ENCODE measurements at regions not wholly inside any gene's neighbourhood (a gene's known extent, or its start where the extent isn't known, plus 50 kb on each side); places are given as distances from the start of the nearest gene placed in this dataset.

DNA sequence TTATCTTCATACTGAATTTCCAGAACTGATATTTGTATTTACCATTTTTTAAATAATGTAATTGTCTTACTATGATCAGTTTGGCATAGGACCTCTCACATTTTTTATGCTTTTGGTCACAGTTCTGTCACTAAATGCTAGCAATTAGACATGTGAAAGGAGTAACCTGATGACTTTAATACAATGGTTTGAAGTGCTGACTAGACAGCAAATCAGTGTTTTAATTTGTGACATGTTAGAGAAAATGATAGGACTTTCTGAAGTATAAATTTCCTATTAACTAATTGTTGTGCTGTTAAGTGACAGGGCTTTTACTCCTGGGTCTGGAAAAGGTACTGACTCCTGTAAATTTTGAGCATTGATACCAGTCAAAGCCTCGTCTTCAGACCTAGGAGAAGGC lies 117.5 kb downstream of the ZNF330 start:
- TF ChIP-seq, protein P1, sequence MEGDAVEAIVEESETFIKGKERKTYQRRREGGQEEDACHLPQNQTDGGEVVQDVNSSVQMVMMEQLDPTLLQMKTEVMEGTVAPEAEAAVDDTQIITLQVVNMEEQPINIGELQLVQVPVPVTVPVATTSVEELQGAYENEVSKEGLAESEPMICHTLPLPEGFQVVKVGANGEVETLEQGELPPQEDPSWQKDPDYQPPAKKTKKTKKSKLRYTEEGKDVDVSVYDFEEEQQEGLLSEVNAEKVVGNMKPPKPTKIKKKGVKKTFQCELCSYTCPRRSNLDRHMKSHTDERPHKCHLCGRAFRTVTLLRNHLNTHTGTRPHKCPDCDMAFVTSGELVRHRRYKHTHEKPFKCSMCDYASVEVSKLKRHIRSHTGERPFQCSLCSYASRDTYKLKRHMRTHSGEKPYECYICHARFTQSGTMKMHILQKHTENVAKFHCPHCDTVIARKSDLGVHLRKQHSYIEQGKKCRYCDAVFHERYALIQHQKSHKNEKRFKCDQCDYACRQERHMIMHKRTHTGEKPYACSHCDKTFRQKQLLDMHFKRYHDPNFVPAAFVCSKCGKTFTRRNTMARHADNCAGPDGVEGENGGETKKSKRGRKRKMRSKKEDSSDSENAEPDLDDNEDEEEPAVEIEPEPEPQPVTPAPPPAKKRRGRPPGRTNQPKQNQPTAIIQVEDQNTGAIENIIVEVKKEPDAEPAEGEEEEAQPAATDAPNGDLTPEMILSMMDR (IDR thresholded peaks at IDR 0.05), result no peak
- TF ChIP-seq POLR2A (IDR thresholded peaks at IDR 0.05), result no peak

All from body of pancreas (tissue), 4 donors.